GM19239 (cell line): ENCODE measurements at regions not wholly inside any gene's neighbourhood (a gene's known extent, or its start where the extent isn't known, plus 50 kb on each side); places are given as distances from the start of the nearest gene placed in this dataset.

Experiments
- DNase-seq: peaks from one replicate; pipeline ENCODE4 v3.0.0; 2011; ENCODE audit warnings: low spot score; ENCODE audit not compliant: insufficient read length
- FAIRE-seq: peaks from 2 replicates; lab custom pipeline; 2011; peaks lifted over from hg19 to GRCh38; lab: Jason Lieb, UNC

DNA sequence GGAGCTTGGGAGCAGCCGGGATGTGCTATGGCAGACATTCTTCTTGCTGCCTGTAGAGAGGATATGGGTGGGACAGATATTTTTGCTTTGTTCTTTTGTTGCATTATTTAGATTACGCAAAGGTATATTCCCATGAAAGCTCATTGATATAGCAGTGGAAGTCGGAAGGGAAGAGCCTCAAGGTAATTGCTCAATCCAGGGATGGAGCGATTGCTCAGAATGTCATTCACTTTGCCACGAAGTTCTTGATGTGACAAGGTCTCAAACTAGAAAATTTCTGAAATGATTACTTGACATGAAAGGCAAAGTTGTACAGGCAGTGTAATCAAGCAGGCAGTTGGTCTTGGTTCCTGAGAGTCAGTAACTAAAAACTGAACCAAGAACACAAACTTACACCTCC lies 615.6 kb upstream of the CDH4 start:
- no peak for DNase-seq
- FAIRE-seq, result no peak

DNA sequence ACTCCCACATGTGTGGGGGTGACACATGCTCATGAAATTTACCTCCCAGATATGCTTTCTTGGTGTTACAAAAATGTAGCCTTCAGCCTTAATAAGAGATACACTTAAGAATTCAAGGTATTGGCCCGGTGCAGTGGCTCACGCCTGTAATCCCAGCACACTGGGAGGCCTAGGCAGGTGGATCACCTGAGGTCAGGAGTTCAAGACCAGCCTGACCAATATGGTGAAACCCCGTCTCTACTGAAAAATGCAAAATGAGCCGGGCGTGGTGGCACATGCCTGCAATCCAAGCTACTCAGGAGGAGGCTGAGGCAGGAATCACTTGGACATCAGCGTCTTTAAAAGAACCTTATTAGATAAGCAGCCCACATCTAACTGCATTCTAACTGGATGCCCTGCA lies 614.3 kb upstream of the CDH4 start:
- FAIRE-seq (no peak), DNase-seq (no peak)

DNA sequence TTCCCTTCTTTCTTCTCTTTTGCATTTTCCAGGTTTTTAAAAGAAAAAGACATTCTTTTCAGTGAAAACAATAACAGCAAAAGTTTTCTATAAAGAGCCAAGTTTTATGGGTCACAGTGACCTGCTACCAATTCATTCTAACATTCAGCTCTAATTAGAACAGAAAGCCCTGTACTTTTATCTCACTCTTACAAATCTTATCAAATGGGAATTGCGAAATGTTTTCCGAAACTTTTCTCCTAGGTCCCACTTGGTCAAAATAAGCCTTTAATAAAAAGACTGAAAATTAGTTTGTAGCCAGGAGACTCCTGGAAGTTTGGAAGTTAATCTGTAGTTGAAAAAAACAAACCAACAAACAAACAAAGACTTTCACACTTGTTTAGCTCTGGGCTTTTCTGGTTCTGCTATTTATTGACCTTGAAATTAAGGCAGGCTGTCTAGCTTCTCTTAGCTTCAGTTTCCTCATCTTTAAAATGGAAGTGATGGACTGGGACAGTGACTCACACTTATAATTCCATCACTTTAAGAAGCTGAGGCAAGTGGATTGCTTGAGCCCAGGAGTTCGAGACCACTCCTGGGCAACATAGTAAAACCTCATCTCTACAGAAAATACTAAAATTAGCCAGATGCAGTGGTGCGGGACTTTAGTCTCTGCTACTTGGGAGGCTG lies 613.5 kb upstream of the CDH4 start:
- FAIRE-seq (no peak), DNase-seq (no peak)

DNA sequence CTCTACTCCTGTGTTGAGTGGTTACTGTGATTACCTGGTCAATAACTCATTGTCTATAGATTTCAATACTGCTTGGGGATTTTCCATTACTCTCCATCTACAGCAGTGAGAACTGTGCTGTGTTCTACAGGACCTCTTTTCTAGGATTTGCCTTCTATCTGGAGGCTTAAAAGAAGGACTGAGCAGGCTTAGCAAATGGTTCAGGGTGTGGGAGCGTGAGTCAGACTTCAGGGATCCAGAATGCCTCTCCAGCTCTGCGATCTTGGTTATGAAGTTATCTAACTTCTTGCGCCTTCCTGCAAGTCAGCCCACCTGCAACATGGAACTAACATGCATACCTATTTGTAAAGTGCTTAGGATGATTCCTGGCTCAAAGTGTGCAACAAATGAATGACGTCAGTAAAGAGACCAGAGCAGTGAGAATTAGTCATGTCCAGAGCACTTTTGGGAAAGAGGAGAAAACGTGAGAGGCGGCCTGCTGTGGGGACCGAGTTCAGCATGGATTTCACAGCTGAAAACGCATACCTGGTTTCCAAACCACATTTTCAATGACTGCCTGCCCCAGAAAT lies 610.1 kb upstream of the CDH4 start:
- DNase-seq (no peak), FAIRE-seq (no peak)

DNA sequence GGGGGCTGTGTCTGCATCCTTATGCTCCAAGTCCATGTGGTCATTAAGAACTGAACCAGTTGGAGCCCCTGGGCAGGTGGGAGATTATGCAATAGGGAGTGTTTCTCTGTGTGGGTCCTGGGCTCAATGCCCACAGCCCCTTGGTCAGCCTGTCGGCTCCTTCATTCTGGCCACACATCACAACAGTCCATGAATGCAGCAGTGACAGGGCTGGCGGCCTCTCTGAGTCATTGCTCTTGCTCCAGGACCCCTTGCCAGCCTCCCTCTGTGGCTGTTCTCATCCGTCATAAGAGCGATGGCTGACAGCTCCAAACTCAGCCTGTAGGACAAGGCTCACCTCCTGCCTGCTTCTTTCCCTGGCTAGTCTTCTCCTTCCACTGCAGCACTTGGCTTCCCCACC lies 609.5 kb upstream of the CDH4 start:
- DNase-seq (no peak), FAIRE-seq (no peak)

DNA sequence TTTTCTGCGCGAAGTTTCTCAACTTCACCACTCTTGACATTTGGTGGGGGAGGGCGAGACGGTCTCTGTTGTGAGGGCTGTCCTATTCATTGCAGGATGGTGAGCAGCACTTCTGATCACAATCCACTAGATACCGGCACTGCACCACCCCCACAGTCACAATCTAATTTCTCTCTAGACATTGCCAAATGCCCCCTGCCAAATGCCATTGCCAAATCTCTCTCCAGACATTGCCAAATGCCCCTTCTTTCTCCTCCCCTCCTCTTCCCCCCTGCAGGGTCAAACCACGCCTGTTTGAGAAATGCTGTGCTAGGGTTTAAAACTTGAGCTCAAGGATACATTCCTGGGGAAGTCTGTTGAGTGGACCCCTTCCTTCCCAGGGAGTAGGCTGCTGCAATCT lies 603.5 kb upstream of the CDH4 start:
- DNase-seq (no peak), FAIRE-seq (no peak)

DNA sequence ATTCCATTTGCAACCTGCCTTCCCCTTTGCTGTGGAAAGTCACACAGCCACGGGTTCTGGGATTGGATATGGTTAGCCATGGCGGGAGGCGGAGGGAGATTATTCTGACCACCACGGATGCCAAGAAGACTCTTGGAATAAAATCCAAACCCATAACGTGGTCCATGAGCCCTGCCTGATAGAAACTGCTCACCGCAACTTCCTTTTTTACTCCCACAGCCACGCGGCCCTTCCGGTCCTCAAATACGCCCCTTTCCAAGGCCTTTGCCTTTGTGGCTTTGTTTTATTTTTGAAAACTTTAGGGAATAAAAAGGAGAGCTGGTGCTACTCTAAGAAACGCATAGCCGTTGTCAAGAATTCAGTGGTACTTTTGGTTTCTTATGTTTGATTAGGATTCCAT lies 602.5 kb upstream of the CDH4 start:
- DNase-seq, result no peak
- no peak for FAIRE-seq

DNA sequence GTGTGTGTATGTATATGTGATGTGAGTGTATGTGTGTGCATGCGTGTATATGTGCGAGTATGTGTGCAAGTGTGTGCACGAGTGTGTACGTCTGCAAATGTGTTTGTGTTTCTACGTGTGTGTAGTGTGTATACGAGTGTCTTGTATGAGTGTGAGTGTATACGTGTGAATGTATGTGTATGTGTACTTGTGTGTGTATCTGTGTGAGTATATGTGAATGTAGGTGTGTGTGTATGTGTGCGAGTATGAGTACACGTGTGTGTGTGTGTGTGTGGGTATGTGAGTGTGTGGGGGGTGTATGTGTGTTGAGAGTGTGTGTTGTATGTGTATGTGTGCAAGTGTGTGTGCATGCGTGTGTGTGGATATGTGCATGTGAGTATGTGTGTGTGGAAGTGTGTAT lies 602.0 kb upstream of the CDH4 start:
- DNase-seq, result no peak
- FAIRE-seq, result no peak

DNA sequence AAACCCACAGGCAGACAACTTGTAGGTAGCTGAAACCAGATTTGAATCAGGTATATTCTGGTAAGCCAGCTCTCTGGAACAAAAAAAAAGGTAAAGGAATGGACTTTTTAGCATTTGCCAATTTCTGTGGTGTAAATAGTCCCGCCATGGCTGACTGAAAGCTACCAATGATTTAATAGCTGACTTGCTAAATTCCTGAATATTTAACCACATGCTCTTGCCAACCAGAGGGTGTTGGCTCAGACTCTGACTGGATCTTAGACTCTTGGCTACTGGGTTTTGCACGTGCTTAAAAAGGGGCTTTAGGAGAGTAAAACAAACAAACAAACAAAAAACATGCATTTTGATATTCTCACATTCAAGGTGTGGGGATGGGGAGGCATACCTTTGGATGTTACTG lies 600.0 kb upstream of the CDH4 start:
- FAIRE-seq, result no peak
- DNase-seq, result no peak

DNA sequence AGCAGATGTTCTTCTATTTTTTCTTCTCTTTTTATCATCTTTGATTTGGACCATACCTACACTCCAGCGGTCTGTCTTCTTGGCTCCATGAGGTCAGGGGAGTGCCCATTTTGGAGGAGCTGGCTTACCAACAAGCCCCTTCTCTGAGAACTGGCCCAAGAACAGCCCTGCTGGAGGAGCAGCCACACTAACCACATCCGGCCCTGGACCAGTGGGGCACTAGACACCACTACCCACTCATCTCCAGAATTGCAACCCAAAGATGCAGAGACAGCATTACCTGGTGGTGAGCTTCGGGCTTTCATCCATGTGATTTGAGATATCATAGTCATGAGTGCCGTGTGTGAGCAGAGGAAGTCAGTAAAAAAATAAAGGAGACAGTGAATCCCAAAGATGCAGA lies 599.4 kb upstream of the CDH4 start:
- DNase-seq (no peak), FAIRE-seq (no peak)

DNA sequence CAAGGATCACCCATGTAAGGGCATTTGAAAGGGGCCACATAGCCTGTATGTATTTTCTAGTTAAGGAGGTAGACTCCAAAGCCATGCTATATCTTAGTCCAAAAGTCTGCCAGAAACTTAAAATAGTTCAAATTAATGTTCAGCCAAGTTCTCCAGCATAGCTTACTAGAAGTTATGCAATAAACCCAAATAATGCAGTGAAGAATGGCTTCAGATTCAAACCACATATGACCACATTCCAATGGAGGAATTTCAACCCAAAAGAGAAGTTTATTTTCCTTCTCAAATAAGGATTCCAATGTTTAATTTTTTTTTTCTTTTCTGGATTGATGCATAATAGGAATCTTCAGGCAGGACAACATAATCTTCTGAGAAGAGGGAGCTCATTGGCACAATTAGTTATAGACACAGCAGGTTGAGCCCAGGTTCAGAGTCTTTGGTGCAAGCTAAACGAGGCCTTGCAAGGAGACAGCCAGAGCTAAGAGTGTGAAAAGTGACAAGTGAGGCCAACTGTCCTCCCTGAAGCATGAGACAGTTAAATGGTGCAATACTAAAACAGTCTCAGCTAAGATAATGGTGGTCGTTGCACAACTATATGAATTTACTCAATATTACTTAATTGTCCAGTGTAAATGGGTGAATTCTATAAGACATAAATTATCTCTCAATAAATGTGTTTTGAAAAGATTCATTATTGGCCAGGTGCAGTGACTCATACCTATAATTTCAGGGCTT lies 598.8 kb upstream of the CDH4 start:
- FAIRE-seq, result no peak
- DNase-seq, result no peak

DNA sequence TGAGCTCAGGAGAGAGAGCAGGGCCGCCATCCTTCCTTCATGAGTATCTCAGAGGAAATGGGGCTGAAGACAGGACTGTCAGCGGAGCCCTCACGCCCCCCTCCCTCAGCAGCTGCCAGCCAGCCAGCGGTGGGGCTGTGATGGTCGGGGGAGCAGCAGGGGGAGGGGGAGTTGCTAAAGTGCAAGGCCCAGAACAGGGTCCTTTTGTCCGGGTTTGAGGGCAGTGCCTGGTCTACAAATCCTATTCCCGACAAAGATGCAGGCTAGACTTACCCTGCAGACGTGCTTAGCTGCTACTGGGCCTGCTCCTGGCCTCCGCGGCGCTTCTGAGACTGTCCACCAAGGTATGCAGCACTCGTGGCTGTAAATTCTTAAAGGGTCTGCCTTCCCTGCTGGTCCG lies 593.4 kb upstream of the CDH4 start:
- FAIRE-seq (no peak), DNase-seq (no peak)

DNA sequence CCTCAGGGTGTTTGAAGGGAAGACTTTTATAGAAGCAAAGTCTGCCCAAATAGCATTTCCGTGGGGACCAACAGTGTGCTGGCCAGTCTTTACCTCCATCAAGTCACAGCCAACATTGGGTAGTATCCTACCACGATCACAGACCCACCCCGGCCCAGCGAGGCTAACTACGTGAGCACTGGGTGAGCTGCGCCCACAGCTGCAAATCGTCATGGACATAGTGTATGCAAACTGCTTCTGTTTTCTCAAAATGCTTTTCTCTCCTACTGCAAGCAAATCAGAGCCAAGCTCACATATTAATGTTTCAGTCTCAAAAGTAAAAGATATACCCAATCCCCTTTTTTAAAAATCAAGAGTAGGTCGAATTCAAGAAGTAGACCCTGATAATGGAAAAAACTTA lies 592.8 kb upstream of the CDH4 start:
- DNase-seq (no peak), FAIRE-seq (no peak)

DNA sequence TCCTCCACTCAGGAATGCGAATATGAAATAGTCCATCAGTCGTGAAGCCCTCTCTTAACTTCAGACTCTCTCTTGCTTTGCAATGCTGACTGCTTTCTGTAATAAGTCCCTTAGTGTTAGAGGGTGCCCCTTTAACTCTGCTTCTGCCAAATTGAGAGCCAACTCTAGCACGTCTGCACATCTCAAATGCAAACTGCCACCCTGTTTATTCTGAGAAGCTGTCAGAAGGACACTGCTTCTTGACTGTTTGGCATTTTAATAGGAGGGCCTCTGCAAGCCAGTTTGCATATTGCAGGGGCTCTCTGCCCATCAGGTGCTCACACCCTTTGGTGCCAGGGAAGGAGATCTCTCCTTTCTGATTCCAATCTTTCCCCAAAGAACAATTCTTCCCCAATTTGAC lies 589.8 kb upstream of the CDH4 start:
- DNase-seq (no peak), FAIRE-seq (no peak)

DNA sequence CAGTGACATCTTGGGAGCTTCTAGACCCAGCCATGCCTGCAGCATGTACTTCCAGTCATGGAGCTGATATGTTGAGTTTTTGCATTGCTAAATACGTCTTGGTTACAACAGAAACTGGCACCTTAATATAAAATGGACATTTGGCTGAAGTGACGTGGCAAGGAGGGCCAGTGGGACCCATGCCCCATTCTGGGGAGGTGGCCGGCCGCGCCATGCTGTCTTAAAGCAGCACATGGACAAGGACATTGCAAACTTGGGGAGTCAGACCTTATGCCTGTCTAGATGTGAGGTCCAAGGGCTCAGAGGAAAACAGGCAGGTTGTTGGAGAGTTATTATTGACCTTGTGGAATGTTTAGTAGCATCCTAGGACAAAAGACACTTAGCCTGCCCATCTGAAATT lies 588.0 kb upstream of the CDH4 start:
- DNase-seq (no peak), FAIRE-seq (no peak)

DNA sequence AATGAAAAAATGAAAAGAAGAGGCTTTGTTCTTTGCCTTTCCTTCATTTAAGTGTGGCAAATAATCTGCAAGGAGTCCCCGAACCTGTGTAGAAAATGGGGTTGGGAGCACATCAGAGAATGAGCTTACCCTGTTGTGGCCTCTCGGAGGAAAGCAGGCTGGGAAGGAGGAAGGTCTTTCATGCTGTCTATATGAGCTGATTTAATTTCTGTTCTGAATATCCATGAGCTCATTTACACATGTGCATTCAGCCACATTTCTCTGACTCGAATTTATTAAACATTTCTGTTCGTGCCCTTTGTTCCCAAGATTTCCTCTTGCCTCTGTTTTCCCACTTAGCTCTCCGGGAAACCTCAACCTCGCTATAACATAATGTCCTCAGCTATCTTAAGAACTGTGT lies 584.4 kb upstream of the CDH4 start:
- DNase-seq, result no peak
- no peak for FAIRE-seq

DNA sequence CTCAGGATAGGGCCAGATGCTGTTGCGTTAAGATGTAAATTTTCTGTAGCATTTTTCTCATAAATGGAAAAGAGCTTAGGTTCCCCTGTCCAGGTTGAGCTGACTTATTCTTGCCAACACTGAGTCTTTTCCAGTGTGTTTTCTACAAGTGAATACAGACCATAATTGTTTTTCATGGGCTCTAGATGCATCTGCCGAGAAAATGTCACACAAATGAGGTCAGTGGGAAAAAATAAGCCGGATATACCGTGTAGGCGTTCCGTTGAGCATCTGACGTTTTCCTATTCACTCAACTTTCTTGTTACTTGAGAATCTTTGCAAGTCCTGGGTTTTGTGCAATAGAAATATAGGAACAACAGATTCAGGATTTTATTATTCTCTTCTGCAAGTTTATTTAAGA lies 582.9 kb upstream of the CDH4 start:
- FAIRE-seq, result no peak
- DNase-seq, result no peak

DNA sequence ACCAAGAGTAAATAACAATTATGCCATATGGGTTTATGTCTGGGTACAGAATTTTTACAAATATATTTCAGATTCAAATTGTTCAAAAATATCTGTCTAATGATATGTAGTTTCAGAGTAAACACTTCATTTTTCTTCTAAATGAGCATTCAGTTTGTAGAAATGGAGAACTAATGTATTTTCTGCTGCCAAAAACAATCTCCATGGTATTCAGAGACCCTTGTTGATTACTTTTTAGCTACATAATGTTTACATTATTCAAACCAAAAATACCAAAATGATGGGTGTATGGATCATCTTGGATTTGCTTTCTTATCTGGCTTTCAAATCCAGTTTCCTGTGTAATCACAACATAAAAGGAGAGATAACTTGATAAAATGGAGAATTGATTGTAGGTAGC lies 576.0 kb upstream of the CDH4 start:
- FAIRE-seq (no peak), DNase-seq (no peak)

DNA sequence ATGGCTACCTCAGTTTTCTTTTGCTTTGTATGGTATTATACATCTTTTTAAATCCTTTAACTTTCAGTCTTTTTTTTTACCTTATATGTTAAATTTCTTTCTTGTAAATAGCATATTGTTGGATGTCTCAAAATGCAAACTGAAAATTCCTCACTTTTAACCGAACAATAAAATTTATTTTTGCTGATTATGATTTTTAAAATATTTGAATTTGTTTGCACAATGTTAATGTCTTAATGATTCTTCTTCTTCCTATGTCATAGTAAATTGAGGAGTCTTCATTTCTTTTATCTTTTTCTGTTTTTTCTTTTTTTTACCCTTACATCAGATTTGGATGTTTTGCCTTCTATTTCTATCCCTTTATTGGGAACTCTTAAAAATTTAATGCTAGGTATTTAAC lies 574.2 kb upstream of the CDH4 start:
- FAIRE-seq, result no peak
- DNase-seq, result no peak

DNA sequence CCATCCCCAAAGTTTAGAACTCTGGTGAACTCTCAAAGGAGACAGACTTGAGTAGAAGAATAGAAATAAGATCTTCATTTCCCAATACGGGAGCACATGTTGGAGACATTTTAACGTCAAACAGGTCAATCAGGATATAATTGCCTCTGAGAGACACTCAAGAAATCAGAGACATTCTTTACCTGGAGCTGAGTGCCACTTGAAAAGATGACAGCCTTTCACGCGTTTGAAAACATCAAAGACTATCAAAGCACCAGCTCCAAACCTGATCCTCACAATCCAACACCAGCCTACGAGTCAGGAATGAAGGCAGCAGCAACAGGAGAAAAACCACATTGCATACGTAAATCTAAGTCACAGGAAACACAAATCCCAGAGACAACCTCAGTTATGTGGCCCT lies 571.5 kb upstream of the CDH4 start:
- no peak for DNase-seq
- no peak for FAIRE-seq

DNA sequence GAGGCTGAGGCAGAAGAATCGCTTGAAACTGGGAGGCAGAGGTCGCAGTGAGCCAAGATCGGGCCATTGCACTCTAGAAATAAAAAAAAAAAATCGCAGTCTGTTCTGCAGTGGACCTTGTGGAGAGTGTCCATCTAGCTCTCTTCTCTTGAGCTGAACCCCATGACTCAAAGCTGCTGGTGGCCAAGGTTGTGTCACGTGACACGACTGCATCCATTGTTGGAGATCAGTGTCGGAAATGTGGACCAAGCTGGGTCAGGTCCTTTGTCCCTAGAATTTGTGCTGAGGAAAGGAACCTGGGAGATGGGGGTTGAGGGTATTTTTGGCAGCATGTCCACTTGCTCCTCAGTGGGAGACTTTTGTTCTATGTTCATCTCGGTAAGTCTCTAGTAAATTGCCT lies 564.8 kb upstream of the CDH4 start:
- DNase-seq (no peak), FAIRE-seq (no peak)

DNA sequence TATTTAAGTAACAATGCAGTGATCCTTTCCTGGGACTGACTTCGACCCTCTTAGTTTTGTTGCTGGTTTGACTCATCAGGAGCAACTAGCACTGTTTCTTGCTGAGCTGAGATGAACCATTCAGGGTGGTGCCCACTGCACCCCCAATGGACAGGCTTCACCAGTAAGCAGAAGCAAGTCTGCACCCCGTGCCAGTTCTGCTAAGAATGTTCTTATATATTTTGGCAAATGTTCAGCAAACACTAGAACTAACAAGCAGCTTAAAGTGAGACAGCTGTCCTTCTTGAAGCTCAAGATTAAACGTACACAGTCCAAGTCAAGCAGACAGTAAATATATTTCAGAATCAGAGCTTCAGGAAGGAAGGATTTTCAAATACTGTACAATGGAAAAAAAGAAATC lies 561.3 kb upstream of the CDH4 start:
- no peak for DNase-seq
- FAIRE-seq, result no peak
